NB4 (cell line): ENCODE measurements at regions not wholly inside any gene's neighbourhood (a gene's known extent, or its start where the extent isn't known, plus 50 kb on each side); places are given as distances from the start of the nearest gene placed in this dataset.
"Not testable (repeated sequence)": the region's sequence is repeated elsewhere in the genome, so short reads cannot be mapped to it uniquely, and the experiment has no call there.

ENCODE experiments used
- CTCF ChIP-seq: IDR thresholded peaks from one replicate; pipeline ENCODE4 v1.5.1; 2012; ENCODE audit warnings: low read depth, low read length
- MAX ChIP-seq: IDR thresholded peaks from 2 replicates; pipeline ENCODE4 v1.6.1; 2011; ENCODE audit warnings: low read depth, low read length
- MYC ChIP-seq: IDR thresholded peaks from 2 replicates; pipeline ENCODE4 v1.6.1; 2011; ENCODE audit warnings: low read depth, low read length
- POLR2A ChIP-seq: IDR thresholded peaks from 2 replicates; pipeline ENCODE4 v1.6.1; 2011; ENCODE audit warnings: mild to moderate bottlenecking; ENCODE audit not compliant: insufficient read length; ENCODE audit errors: extremely low read depth

- not testable (repeated sequence) for TF ChIP-seq CTCF, POLR2A, MYC, MAX
Measured at GRCh38 chr6:1212138-1212537, 99.8 kb upstream of the FOXQ1 start.
